Stimulated activated CD4-positive, alpha-beta T cell treated with anti-CD3 and anti-CD28 coated beads, Interleukin-15, amount 100 ng/mL, for 48 hours (primary cell): ENCODE measurements at regions not wholly inside any gene's neighbourhood (a gene's known extent, or its start where the extent isn't known, plus 50 kb on each side); places are given as distances from the start of the nearest gene placed in this dataset.

Experiments used
- DNase-seq, 2 donors: peaks; one replicate each; pipeline ENCODE4 v3.0.0-alpha.2; 2020; ENCODE audit warnings: low read depth in 2 of 2

GRCh38 chr18:24672165-24672941, 211.9 kb downstream of the HRH4 start:
- no peak for DNase-seq

- DNase-seq = no peak
These were observed 213.8 kb downstream of the HRH4 start for GRCh38 chr18:24674200-24674599.

GRCh38 chr18:24674605-24675004, 214.2 kb downstream of the HRH4 start:
- DNase-seq = no peak

- DNase-seq = no peak
These were observed 216.6 kb downstream of the HRH4 start for GRCh38 chr18:24677011-24677410.

GRCh38 chr18:24678107-24678506, 217.7 kb downstream of the HRH4 start:
- no peak for DNase-seq

GRCh38 chr18:24678626-24679025, 218.2 kb downstream of the HRH4 start:
- DNase-seq = no peak

- no peak for DNase-seq
These were observed 218.6 kb downstream of the HRH4 start for GRCh38 chr18:24679062-24679461.

GRCh38 chr18:24683925-24684324, 223.5 kb downstream of the HRH4 start:
- no peak for DNase-seq

GRCh38 chr18:24685254-24685959, 225.0 kb downstream of the HRH4 start:
- no peak for DNase-seq

GRCh38 chr18:24695168-24695567, 234.7 kb downstream of the HRH4 start:
- DNase-seq = no peak

GRCh38 chr18:24702001-24702515, 241.6 kb downstream of the HRH4 start:
- DNase-seq = no peak

- DNase-seq = no peak
These were observed 242.9 kb downstream of the HRH4 start for GRCh38 chr18:24703316-24703715.

- no peak for DNase-seq
These were observed 244.7 kb downstream of the HRH4 start for GRCh38 chr18:24704946-24705630.

GRCh38 chr18:24710474-24710873, 250.0 kb downstream of the HRH4 start:
- DNase-seq = no peak

- no peak for DNase-seq
These were observed 259.4 kb downstream of the HRH4 start for GRCh38 chr18:24719791-24720190.

GRCh38 chr18:24721388-24721787, 261.0 kb downstream of the HRH4 start:
- no peak for DNase-seq

GRCh38 chr18:24725644-24726415, 265.4 kb downstream of the HRH4 start:
- no peak for DNase-seq

GRCh38 chr18:24726727-24727492, 266.5 kb downstream of the HRH4 start:
- DNase-seq = peak; percentile 9 to 38

GRCh38 chr18:24727685-24728084, 267.2 kb downstream of the HRH4 start:
- no peak for DNase-seq

GRCh38 chr18:24731158-24731557, 270.7 kb downstream of the HRH4 start:
- no peak for DNase-seq

- DNase-seq = no peak
These were observed 271.5 kb downstream of the HRH4 start for GRCh38 chr18:24731981-24732380.
